HUES6 (cell line): ENCODE measurements at regions not wholly inside any gene's neighbourhood (a gene's known extent, or its start where the extent isn't known, plus 50 kb on each side); places are given as distances from the start of the nearest gene placed in this dataset.

Source experiments
- H3K27ac ChIP-seq: 2 replicates; pipeline ENCODE4 v1.7.0; 2013; ENCODE audit warnings: low read depth, mild to moderate bottlenecking, low read length, inconsistent platforms
- H3K27me3 ChIP-seq: 2 replicates; pipeline ENCODE4 v1.6.1; 2013; ENCODE audit warnings: low read length; ENCODE audit not compliant: control insufficient read depth, insufficient read depth
- H3K36me3 ChIP-seq: 2 replicates; pipeline ENCODE4 v1.6.1; 2013; ENCODE audit warnings: low read length; ENCODE audit not compliant: control insufficient read depth, insufficient read depth
- H3K4me1 ChIP-seq: 2 replicates; pipeline ENCODE4 v1.6.1; 2013; ENCODE audit warnings: low read length; ENCODE audit not compliant: control insufficient read depth, insufficient read depth
- H3K4me3 ChIP-seq: 2 replicates; pipeline ENCODE4 v1.5.1; 2013; ENCODE audit warnings: low read depth, low read length
- H3K9ac ChIP-seq: one replicate; pipeline ENCODE4 v1.6.1; 2013; ENCODE audit warnings: mild to moderate bottlenecking, low read length
- H3K9me3 ChIP-seq: 2 replicates; pipeline ENCODE4 v1.6.1; 2013; ENCODE audit warnings: low read depth, low read length; ENCODE audit not compliant: control insufficient read depth, insufficient read depth

DNA sequence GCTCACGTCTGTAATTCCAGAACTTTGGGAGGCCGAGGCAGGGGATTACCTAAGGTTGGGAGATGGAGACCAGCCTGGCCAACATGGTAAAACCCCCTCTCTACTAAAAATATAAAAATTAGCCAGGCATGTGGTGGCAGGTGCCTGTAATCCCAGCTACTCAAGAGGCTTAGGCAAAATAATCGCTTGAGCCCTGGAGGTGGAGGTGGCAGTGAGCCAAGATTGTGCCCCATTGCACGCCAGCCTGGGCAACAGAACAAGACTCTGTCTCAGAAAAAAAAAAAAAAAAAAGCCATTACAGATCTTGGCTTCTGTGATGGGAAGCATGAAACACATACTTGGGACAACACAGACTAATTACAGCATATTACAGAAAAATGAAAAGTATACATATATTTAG, 1404.5 kb upstream of the SPRY2 start:
- no peaks in the 10 kb centered on the region for H3K36me3 ChIP-seq
- H3K4me3 ChIP-seq = no peak overlapping the region
- H3K27ac ChIP-seq = no peak overlapping the region

DNA sequence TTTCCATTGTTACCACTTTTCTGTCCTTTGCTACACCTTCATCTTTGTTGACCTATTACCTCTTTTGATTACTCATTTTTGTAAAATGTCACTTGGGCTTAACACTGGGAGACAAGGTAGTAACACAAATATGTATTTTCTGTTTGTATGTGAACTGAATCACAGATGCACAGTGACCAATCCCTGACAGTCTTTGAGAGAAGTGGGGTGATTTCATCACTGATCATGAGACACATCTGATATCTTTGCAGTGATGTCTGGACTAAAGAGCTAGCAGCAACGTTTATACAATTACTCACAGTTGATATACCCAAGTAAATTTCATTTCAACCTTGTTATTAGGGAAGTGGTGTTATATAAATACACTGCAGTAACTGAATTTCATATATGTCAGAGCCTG, 1397.4 kb upstream of the SPRY2 start:
- H3K9me3 ChIP-seq = no peaks in the 10 kb centered on the region
- H3K27ac ChIP-seq = no peak overlapping the region
- H3K4me3 ChIP-seq = no peak overlapping the region
- H3K27me3 ChIP-seq = no peaks in the 10 kb centered on the region
- H3K9ac ChIP-seq = no peak overlapping the region
- no peaks in the 10 kb centered on the region for H3K4me1 ChIP-seq
- H3K36me3 ChIP-seq = no peaks in the 10 kb centered on the region

More for the DNA sequence above, 1404.5 kb upstream of the SPRY2 start:
- H3K9me3 ChIP-seq = no peaks in the 10 kb centered on the region
- H3K27me3 ChIP-seq = no peaks in the 10 kb centered on the region
- H3K9ac ChIP-seq = no peak overlapping the region
- H3K4me1 ChIP-seq = no peaks in the 10 kb centered on the region

DNA sequence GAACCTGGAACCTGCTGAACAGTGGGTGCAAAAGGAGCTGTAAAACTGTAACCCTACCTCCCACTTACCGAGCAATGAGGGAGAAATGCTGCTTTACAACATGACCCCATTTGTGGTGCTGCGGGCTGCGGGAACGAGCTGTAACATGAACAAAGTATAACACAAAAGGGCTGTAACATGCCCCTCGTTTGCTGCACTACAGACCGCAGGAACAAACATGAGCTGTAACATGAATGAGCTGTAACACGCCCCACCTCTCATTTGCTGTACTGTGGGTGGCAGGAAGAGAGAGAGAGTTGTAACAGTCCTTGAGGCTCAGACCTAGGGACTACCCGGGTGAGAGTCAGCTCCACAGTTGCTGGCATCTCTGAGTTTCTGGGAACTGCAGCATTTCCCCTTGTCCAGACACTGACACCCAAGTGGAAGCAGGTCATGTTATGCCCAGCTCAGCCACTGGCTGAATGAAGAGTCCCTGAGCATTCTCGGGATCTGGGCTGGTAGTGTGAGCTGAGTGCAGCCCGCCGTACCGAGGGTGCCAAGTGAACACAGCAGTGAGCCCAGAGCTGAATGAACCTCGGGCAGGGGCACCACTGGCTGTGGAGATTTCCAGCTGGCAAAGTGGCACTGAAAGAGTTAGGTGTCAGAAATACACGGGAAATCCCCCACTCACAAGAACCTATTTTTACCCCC, 1385.3 kb upstream of the SPRY2 start:
- Histone ChIP-seq H3K9me3 (0 out of 2 replicates have a peak, but pooled peaks cover 8% of the 10 kb centered on the region), H3K27me3 (no peaks in the 10 kb centered on the region), H3K9ac (no peak overlapping the region), H3K4me1 (no peaks in the 10 kb centered on the region), H3K27ac (no peak overlapping the region), H3K36me3 (no peaks in the 10 kb centered on the region), H3K4me3 (no peak overlapping the region)

DNA sequence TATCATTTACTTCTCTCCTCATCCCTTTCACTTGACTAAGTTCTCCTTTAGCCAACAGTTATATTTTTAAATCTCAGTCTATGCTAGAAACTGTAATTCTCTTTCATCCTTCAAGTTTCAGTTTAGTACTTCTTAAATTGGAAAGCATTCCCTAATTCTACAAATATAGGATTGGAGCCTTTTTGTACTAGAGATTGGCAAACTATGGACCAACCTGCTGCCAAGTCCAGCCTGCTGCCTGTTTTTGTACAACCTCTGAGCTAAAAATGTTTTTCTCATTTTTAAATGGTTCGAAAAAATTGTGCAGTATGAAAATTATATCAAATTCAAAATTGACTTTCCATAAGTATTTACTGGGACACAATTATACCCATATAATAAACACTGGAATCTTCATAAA, 1381.5 kb upstream of the SPRY2 start:
- no peaks in the 10 kb centered on the region for H3K4me1 ChIP-seq
- H3K27me3 ChIP-seq = no peaks in the 10 kb centered on the region
- no peak overlapping the region for H3K27ac ChIP-seq
- 0 out of 2 replicates have a peak, but pooled peaks cover 8% of the 10 kb centered on the region for H3K9me3 ChIP-seq
- no peak overlapping the region for H3K4me3 ChIP-seq
- H3K36me3 ChIP-seq = no peaks in the 10 kb centered on the region
- no peak overlapping the region for H3K9ac ChIP-seq

DNA sequence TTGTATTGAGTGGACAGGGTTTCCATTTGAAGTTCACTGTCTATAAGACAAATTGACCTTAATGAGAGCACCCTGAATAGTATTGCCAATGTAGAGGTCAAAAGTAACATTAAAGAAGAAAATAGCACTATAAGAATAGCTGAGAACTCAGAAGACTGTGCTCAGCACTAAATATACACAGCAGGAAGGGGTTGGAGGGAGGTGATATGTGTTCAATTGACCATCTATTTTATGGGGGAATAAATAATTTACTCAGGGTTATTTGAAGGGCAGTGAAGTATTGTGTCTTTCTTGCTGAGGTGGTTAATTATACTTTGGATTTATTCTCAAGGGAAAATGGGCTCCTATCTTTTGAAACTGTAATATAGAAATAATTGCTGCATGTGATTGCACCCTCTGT, 1380.5 kb upstream of the SPRY2 start:
- H3K4me1 ChIP-seq = no peaks in the 10 kb centered on the region
- no peaks in the 10 kb centered on the region for H3K27me3 ChIP-seq

DNA sequence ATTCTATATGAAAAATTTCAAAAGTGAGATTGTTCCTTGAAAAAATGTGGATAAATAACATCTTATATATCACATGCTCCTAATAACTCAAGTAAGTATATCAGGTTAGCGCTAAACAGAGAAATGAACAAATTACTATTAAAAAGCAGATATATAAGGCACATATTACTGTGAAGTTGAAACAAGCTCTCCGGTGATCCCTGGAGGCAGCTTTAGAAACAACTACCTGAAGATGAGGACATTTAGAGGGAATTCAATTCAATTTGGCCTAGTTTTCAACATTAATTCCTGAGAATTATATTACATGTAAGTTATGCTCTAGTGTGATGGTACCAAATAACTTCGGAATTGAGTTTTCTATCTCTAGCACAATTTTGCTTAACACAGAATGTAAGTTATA, 1373.6 kb upstream of the SPRY2 start:
- Histone ChIP-seq H3K27me3 (no peaks in the 10 kb centered on the region), H3K36me3 (no peaks in the 10 kb centered on the region), H3K4me1 (no peaks in the 10 kb centered on the region), H3K9ac (no peak overlapping the region), H3K27ac (no peak overlapping the region), H3K4me3 (no peak overlapping the region), H3K9me3 (no peaks in the 10 kb centered on the region)

More for the DNA sequence above, 1380.5 kb upstream of the SPRY2 start:
- Histone ChIP-seq H3K4me3 (no peak overlapping the region), H3K9ac (no peak overlapping the region), H3K27ac (no peak overlapping the region), H3K36me3 (no peaks in the 10 kb centered on the region), H3K9me3 (0 out of 2 replicates have a peak, but pooled peaks cover 7% of the 10 kb centered on the region)

DNA sequence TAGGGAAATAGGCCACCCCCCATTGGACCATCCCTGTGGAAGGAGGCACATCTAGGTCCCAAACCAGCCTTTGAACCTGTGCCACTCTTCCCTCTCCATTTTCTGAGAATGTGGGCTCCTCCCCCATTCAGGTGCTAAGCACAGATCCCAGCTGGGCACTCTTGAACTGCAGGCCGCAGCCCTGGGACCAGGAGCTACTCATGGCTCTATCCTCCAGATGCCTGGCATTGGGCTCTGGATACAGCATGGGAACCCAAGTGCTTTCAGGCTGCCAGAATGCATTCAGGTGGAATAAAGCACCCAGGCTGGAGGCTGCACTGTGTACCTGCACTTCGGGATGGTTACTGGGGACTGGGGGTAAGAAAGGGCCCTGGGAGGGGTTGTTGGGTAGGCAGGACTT, 1372.3 kb upstream of the SPRY2 start:
- no peak overlapping the region for H3K4me3 ChIP-seq

DNA sequence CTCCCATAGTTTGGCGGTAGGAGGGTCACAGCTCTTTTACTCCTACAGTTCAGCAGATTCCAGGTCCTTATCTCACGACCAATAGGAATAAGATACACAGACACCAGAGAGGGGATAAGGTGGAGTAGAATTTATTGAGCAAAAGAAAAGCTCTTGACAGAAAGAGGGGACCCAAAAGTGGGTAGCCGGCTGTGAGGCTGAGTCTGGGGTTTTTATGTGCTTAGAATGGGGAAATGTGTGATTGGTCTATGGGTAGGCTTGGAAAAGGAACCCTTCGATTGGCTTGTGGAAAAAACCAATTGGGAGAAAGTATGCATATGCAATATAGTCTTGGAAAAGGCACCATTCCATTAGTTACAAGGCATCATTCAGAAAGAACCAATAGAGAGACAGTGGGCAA, 1356.9 kb upstream of the SPRY2 start:
- no peak overlapping the region for H3K27ac ChIP-seq
- no peaks in the 10 kb centered on the region for H3K9me3 ChIP-seq
- no peaks in the 10 kb centered on the region for H3K36me3 ChIP-seq
- no peaks in the 10 kb centered on the region for H3K4me1 ChIP-seq
- no peak overlapping the region for H3K9ac ChIP-seq
- H3K27me3 ChIP-seq = no peaks in the 10 kb centered on the region
- no peak overlapping the region for H3K4me3 ChIP-seq

More for the DNA sequence above, 1372.3 kb upstream of the SPRY2 start:
- no peaks in the 10 kb centered on the region for H3K4me1 ChIP-seq
- no peak overlapping the region for H3K27ac ChIP-seq
- H3K36me3 ChIP-seq = no peaks in the 10 kb centered on the region
- no peaks in the 10 kb centered on the region for H3K27me3 ChIP-seq
- H3K9me3 ChIP-seq = peaks cover 10% of the 10 kb centered on the region; the same call in 1 of the 2 replicates
- H3K9ac ChIP-seq = no peak overlapping the region

DNA sequence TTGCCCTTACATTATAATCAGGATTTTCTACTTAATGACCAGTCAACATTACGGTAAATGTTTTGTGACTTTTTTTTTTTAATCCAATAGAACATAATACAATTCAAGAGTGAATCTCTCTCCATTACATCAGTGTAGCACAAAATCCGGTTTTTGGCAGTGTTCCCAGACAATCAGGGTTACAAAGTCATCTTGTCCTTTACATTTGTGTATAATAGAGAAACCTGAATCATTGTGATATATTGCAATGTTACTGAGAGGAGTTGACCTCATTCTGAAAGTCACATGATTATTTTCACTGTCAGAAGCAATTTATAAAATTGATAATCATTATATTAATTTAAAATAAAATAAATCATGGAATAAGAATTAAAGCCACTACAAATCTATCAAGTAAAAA, 1346.0 kb upstream of the SPRY2 start:
- Histone ChIP-seq H3K9me3 (no peaks in the 10 kb centered on the region), H3K36me3 (no peaks in the 10 kb centered on the region), H3K27me3 (no peaks in the 10 kb centered on the region), H3K4me1 (no peaks in the 10 kb centered on the region), H3K9ac (no peak overlapping the region), H3K4me3 (no peak overlapping the region), H3K27ac (no peak overlapping the region)

DNA sequence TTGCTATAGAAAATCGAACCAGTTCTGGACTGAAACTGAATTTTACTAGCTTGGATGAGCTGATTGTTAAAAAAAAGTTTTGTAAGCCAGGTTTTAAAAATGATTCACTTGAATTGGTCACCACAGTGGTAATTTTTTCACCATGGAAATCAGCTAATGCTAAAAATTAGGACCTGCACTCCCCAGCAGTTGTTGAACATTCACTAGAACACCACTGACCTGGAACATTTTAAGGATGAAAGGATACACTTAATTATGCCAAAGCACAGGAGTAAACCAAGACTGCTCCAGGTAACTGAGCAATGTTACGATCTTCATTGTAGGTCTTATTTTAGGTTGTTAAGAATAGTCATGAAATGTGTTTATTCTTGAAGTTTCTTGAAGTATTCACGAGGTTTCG, 1342.6 kb upstream of the SPRY2 start:
- no peak overlapping the region for H3K27ac ChIP-seq
- no peaks in the 10 kb centered on the region for H3K36me3 ChIP-seq
- no peaks in the 10 kb centered on the region for H3K4me1 ChIP-seq
- H3K9ac ChIP-seq = no peak overlapping the region
- no peak overlapping the region for H3K4me3 ChIP-seq
- peaks cover 4% of the 10 kb centered on the region; the same call in 1 of the 2 replicates for H3K9me3 ChIP-seq
- no peaks in the 10 kb centered on the region for H3K27me3 ChIP-seq

DNA sequence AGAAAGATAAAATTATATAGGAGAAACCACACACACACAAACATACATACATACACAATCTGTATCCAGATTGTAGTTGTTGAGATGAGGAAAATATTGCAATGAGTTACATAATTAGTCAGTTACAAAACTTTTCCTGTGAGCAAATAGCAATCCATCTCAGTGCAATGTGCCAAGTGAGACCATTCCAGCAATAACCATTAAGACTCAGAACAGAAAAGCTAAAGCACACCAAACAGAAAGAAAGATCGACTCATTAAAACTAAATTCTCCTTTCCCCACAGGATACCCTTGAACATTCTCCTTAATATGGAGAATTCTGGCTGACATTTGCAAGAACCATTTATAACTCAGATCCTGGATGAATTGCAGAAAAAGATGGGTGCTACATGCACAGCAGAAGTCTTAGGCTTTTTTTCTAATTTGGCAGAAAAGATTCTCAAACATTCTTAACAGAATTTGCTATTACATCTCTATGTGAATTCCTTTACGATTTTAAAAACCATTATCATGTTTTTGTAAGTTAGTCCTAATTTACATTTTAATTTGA, 1341.2 kb upstream of the SPRY2 start:
- no peaks in the 10 kb centered on the region for H3K4me1 ChIP-seq
- H3K9me3 ChIP-seq = peaks cover 13% of the 10 kb centered on the region
- no peaks in the 10 kb centered on the region for H3K36me3 ChIP-seq
- H3K4me3 ChIP-seq = no peak overlapping the region
- H3K27me3 ChIP-seq = no peaks in the 10 kb centered on the region
- H3K27ac ChIP-seq = no peak overlapping the region
- no peak overlapping the region for H3K9ac ChIP-seq
